Transverse colon (tissue), 4 donors: ENCODE measurements at regions not wholly inside any gene's neighbourhood (a gene's known extent, or its start where the extent isn't known, plus 50 kb on each side); places are given as distances from the start of the nearest gene placed in this dataset.

Experiments used
- DNase-seq: peaks from one replicate; pipeline ENCODE4 v3.0.0-alpha.2; 2019
- H3K27ac ChIP-seq, 4 donors: fragments of 200-600 bp; sonication (generic); 2 replicates each; pipeline ENCODE4 v1.5.1; 2016 to 2018; ENCODE audit warnings: inconsistent platforms in 4 of 4
- H3K27me3 ChIP-seq: fragments of 200-600 bp; sonication (generic); 2 replicates; pipeline ENCODE4 v1.5.1; 2017; ENCODE audit warnings: inconsistent platforms
- H3K36me3 ChIP-seq, 4 donors: fragments of 200-600 bp; sonication (generic); 2 replicates each; pipeline ENCODE4 v1.5.1; 2017 to 2019; ENCODE audit warnings: inconsistent platforms in 4 of 4
- H3K4me1 ChIP-seq, 4 donors: fragments of 200-600 bp; sonication (generic); 2 replicates each; pipeline ENCODE4 v1.5.1; 2017 to 2020; ENCODE audit warnings: inconsistent platforms in 4 of 4
- H3K4me3 ChIP-seq, 4 donors: fragments of 200-600 bp; sonication (generic); 1 replicate in 1 of 4; 2 replicates in 3 of 4; pipeline versions ENCODE4 v1.5.1 to v1.6.1; 2017 to 2019; ENCODE audit warnings: inconsistent platforms in 4 of 4
- H3K9me3 ChIP-seq, 2 donors: fragments of 200-600 bp; sonication (generic); 2 replicates each; pipeline ENCODE4 v1.5.1; 2017 to 2019; ENCODE audit warnings: inconsistent platforms in 2 of 2
- CTCF ChIP-seq, 5 experiments: fragments of 200-600 bp in 3 of 5; fragments of 450-650 bp in 2 of 5; sonication (generic) in 3 of 5; IDR thresholded peaks; 1 replicate in 2 of 5; 2 replicates in 3 of 5; pipeline ENCODE4 v1.5.1; 2016 to 2017; ENCODE audit warnings: antibody characterized with exemption in 5 of 5, inconsistent platforms in 3 of 5, mild to moderate bottlenecking in 2 of 5, moderate library complexity in 1 of 5
- EP300 ChIP-seq: sonication (generic); formaldehyde crosslinking; IDR thresholded peaks from one replicate; pipeline ENCODE4 v1.6.1; 2017; ENCODE audit warnings: antibody characterized with exemption, low read depth
- POLR2A ChIP-seq: fragments of 450-650 bp; IDR thresholded peaks from one replicate; pipeline ENCODE4 v1.6.1; 2016; ENCODE audit warnings: antibody characterized with exemption, mild to moderate bottlenecking, moderate library complexity
- POLR2AphosphoS5 ChIP-seq, 3 donors: sonication (generic); formaldehyde crosslinking; IDR thresholded peaks; one replicate each; pipeline ENCODE4 v1.6.1; 2016; ENCODE audit warnings: antibody characterized with exemption in 3 of 3
- WGBS, 2 donors: methylation state at CpG; one replicate each; pipeline ENCODE4 v1.1.5; 2018; ENCODE audit warnings: low coverage in 1 of 2; 5-methylcytosine and 5-hydroxymethylcytosine counted together
- in situ Hi-C, 4 donors: fragments of 200-750 bp; cut with MboI; loops; one replicate each; pipeline versions ENCODE4 v1.15.0 to v1.15.1; 2017; ENCODE audit warnings: low sequenced_read_pairs in 3 of 4, low pct_ligation_motif_present in 1 of 4, low pct_unique_long_range_greater_than_20kb in 1 of 4
- intact Hi-C: fragments of 100-400 bp; cut with DNase I; formaldehyde crosslinking; loops from one replicate; pipeline ENCODE4 v1.15.1; 2023; ENCODE audit warnings: low total_unique reads

DNA sequence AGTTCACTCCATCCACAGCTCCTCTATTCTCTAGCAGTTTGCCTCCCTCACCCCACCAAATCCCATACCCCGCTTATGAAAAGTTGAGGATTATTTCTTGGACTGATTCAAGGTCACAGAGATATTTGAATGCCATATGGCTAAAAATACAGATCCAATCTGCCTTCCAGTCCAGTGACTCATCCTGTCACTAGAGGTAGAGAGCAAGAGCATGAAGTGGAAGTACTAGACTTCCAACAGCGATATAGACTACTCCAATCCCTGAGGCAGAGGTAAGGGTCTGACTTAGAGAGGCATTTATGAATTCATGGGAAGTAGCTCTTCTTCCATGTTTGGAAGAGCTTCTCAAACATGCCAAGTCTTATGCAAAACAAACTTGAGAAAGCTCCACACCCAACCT is 72.4 kb upstream of the CCL21 start:
- no peak overlapping the region for H3K27ac ChIP-seq
- intact Hi-C loops (no loop called here), in situ Hi-C loops (no loop called here)
- DNase-seq = no peak
- H3K9me3 ChIP-seq = no peaks in the 10 kb centered on the region
- H3K36me3 ChIP-seq = no peaks in the 10 kb centered on the region
- H3K4me3 ChIP-seq = no peak overlapping the region
- TF ChIP-seq POLR2AphosphoS5 (IDR thresholded peaks at IDR 0.05) = no peak
- TF ChIP-seq CTCF (IDR thresholded peaks at IDR 0.05) = no peak
- TF ChIP-seq POLR2A = no peak
- no peak for TF ChIP-seq EP300
- H3K4me1 ChIP-seq = no peaks in the 10 kb centered on the region
- peaks cover 37% of the 10 kb centered on the region for H3K27me3 ChIP-seq
- 94 to 95% methylated on average over 2 of the region's 2 CpGs for WGBS, 2 donors

DNA sequence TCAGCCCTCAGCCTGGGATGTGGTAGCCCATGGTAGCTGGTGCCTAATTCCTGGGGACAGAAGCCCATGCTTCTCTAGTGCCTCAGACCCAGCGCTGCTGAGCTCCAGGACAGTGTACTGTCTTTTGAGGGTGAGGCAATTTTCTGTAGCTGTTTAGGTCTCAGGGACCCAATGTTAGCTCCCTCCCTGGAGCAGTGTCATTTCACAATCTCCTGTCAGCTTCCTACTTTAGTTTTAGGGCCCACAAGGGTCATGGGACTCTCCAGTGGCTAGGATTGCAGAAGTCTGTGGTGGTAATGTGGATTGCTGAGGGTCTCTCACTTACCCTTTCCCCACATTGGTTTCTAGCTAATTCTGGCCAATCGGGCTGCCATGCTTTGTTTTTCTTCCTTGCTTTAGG is 67.7 kb upstream of the CCL21 start:
- intact Hi-C loops = no loop called here
- 83 to 94% methylated on average over 1 to 2 of the region's 2 CpGs for WGBS, 2 donors
- TF ChIP-seq POLR2AphosphoS5 (IDR thresholded peaks at IDR 0.05) = no peak
- no peak for TF ChIP-seq CTCF (IDR thresholded peaks at IDR 0.05)
- no peak for TF ChIP-seq EP300
- TF ChIP-seq POLR2A = no peak
- no peak overlapping the region for H3K4me3 ChIP-seq
- H3K36me3 ChIP-seq = no peaks in the 10 kb centered on the region
- H3K9me3 ChIP-seq = no peaks in the 10 kb centered on the region
- no peak for DNase-seq
- no peaks in the 10 kb centered on the region for H3K4me1 ChIP-seq
- no peak overlapping the region for H3K27ac ChIP-seq
- peaks cover 13% of the 10 kb centered on the region for H3K27me3 ChIP-seq
- in situ Hi-C loops = no loop called here

DNA sequence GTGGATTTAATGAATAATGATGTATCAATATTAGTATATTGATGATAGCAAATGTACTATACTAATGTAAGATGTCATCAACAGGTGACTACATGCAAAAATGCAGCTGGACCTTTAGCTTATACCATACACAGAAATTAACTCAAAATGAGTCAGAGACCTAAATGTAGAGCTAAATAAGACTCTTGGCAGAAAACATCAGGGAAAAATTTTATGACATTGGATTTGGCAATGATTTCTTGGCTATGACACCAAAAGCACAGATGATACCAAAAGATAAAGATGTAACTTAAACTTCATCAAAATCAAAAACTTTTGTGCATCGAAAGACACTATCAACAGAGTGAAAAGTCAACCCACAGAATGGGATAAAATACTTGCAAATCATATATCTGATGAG is 64.0 kb upstream of the CCL21 start:
- intact Hi-C loops (no loop called here), in situ Hi-C loops (no loop called here)
- H3K36me3 ChIP-seq = no peaks in the 10 kb centered on the region
- no peak overlapping the region for H3K27ac ChIP-seq
- H3K4me3 ChIP-seq = no peak overlapping the region
- DNase-seq = no peak
- H3K4me1 ChIP-seq = no peaks in the 10 kb centered on the region
- WGBS, 2 donors = 82 to 89% methylated on average over 1 of the region's 1 CpG
- H3K9me3 ChIP-seq = no peaks in the 10 kb centered on the region
- peaks cover 33% of the 10 kb centered on the region for H3K27me3 ChIP-seq
- TF ChIP-seq CTCF (IDR thresholded peaks at IDR 0.05) (no peak), POLR2AphosphoS5 (IDR thresholded peaks at IDR 0.05) (no peak), POLR2A (no peak), EP300 (no peak)

DNA sequence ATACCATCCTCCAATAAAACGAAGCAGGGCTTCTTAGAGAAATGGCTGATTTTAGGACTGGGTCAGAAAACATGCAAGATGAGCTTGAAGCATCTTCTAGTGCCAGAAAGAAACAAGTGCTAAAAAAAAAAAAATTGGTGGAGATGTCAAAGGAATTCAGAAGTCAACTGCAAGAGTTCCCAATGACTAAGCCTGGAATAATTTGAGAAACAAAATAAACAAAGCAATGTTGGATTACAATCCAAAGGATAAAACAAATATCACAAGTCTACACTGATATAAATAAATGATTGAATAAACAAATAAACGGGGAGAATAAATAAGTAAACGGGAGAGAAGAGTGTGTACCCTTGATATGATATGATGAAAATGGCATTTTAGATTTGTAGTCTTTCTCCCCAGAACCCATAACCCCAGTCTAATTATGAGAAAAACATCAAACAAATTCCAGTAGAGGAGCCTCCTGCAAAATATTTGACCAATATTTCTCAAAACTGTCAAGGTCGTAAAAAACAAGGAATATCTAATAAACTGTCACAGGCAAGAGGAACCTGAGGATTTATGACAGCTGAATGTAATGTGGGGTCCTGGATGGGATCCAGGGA is 63.5 kb upstream of the CCL21 start:
- intact Hi-C loops = no loop called here
- in situ Hi-C loops = no loop called here
- Histone ChIP-seq H3K4me1 (no peaks in the 10 kb centered on the region), H3K36me3 (no peaks in the 10 kb centered on the region), H3K9me3 (no peaks in the 10 kb centered on the region), H3K27ac (no peak overlapping the region), H3K4me3 (no peak overlapping the region), H3K27me3 (peaks cover 33% of the 10 kb centered on the region)
- 48 to 63% methylated on average over 4 of the region's 4 CpGs for WGBS, 2 donors
- DNase-seq = no peak
- TF ChIP-seq CTCF (IDR thresholded peaks at IDR 0.05) = no peak
- no peak for TF ChIP-seq POLR2A
- TF ChIP-seq POLR2AphosphoS5 (IDR thresholded peaks at IDR 0.05) = no peak
- TF ChIP-seq EP300 = no peak
